Panc1 (cell line): ENCODE measurements at regions not wholly inside any gene's neighbourhood (a gene's known extent, or its start where the extent isn't known, plus 50 kb on each side); places are given as distances from the start of the nearest gene placed in this dataset.
"Not testable (repeated sequence)": the region's sequence is repeated elsewhere in the genome, so short reads cannot be mapped to it uniquely, and the experiment has no call there.

Experiments
- ATAC-seq: fragments of 200-7000 bp; cut with Tn5 transposase; 2 replicates; pipeline ENCODE4 v1.9.1; 2020; ENCODE audit warnings: mild to moderate bottlenecking, moderate library complexity
- BruUV-seq: library from RNA; stranded (reverse); fragments of 400-500 nt; replicated peaks from 2 replicates; lab custom pipeline; 2021; lab: Mats Ljungman, UMichigan
- CTCF ChIA-PET: fragments of 300-600 bp; sonication (Branson Sonifier 250); formaldehyde crosslinking; loops from one replicate; lab custom pipeline; 2022; ENCODE audit warnings: antibody characterized with exemption; lab: Charles Lee
- POLR2A ChIA-PET: fragments of 300-600 bp; sonication (Branson Sonifier 250); formaldehyde crosslinking; loops from one replicate; lab custom pipeline; 2022; ENCODE audit warnings: antibody characterized with exemption; lab: Charles Lee
- DNase-seq: peaks from one replicate; pipeline ENCODE4 v3.0.0-alpha.2; 2010; ENCODE audit warnings: low read depth, low spot score
- H3K27ac ChIP-seq: 2 replicates; pipeline ENCODE4 v1.5.1; 2011; ENCODE audit warnings: mild to moderate bottlenecking, low read length, inconsistent platforms
- H3K27me3 ChIP-seq: fragments of 200-500 bp; sonication (Bioruptor generic); 2 replicates; pipeline ENCODE4 v1.6.0; 2014; ENCODE audit warnings: low read length, inconsistent platforms; ENCODE audit not compliant: control insufficient read depth, insufficient read depth
- H3K36me3 ChIP-seq: fragments of 200-500 bp; sonication (Bioruptor generic); 2 replicates; pipeline ENCODE4 v1.5.1; 2014; ENCODE audit warnings: inconsistent platforms, mild to moderate bottlenecking, low read length, moderate library complexity; ENCODE audit not compliant: control insufficient read depth, insufficient read depth
- H3K4me1 ChIP-seq: 2 replicates; pipeline ENCODE4 v1.5.1; 2011; ENCODE audit warnings: inconsistent platforms, mild to moderate bottlenecking, low read length, moderate library complexity; ENCODE audit not compliant: control insufficient read depth, insufficient read depth
- H3K4me3 ChIP-seq, 2 experiments: 2 replicates each; pipeline ENCODE4 v1.5.1; 2011 to 2012; ENCODE audit warnings: low read depth in 2 of 2, low read length in 2 of 2, mild to moderate bottlenecking in 2 of 2, inconsistent platforms in 1 of 2, moderate library complexity in 1 of 2
- H3K9me3 ChIP-seq: fragments of 200-500 bp; sonication (Bioruptor generic); 2 replicates; pipeline ENCODE4 v1.5.1; 2014; ENCODE audit warnings: low read depth, mild to moderate bottlenecking, inconsistent platforms, low read length, moderate library complexity; ENCODE audit not compliant: control insufficient read depth, insufficient read depth
- POLR2AphosphoS5 ChIP-seq: IDR thresholded peaks from 2 replicates; pipeline ENCODE4 v1.6.1; 2012; ENCODE audit warnings: mild to moderate bottlenecking, low read depth, low read length, moderate library complexity
- SIN3A ChIP-seq: IDR thresholded peaks from 2 replicates; pipeline ENCODE4 v1.6.1; 2012; ENCODE audit warnings: low read depth, mild to moderate bottlenecking, low read length, moderate library complexity, borderline replicate concordance; ENCODE audit not compliant: insufficient read depth
- TCF7L2 ChIP-seq: IDR thresholded peaks from 2 replicates; pipeline ENCODE4 v1.6.1; 2011; ENCODE audit warnings: mild to moderate bottlenecking, low read depth, low read length, inconsistent platforms
- in situ Hi-C: cut with HindIII; loops from 2 replicates; pipeline ENCODE4 v1.10.0; 2016; ENCODE audit warnings: low sequenced_read_pairs, low pct_unique_long_range_greater_than_20kb
- intact Hi-C: fragments of 100-400 bp; cut with micrococcal nuclease; formaldehyde crosslinking; loops from one replicate; pipeline ENCODE4 v1.10.0; 2022; ENCODE audit not compliant: unreplicated experiment
- TF ChIP-seq, protein P1 (sequence below): fragments of 450-650 bp; IDR thresholded peaks from 2 replicates; pipeline ENCODE4 v1.5.1; 2017; ENCODE audit warnings: mild to moderate bottlenecking
- TF ChIP-seq, protein P2 (sequence below), 2 experiments: IDR thresholded peaks; 2 replicates each; pipeline ENCODE4 v1.6.1; 2011 to 2012; ENCODE audit warnings: low read depth in 2 of 2, control low read depth in 1 of 2, low read length in 1 of 2, mild to moderate bottlenecking in 1 of 2, moderate library complexity in 1 of 2; ENCODE audit not compliant: insufficient read depth in 1 of 2

DNA sequence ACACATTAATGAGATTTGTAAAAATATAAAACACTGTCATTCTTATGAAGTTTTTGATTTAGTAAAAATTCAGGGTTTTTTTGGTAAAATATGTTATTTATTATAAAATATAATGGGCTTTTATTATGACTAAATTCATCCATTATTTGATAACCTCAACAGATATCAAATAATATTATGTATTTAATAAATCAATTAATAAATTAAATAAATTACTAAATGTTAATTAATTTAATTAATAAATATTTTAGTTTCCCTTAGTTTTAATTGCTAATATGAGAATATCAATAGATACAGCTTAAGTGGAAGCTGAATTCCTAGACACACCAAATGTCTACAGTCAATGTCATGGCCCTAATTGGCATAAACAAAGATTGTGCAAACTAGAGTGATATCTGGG is 82.3 kb upstream of the DGKG start:
- Histone ChIP-seq H3K27me3 (peaks cover 28% of the 10 kb centered on the region), H3K4me3 (no peak overlapping the region), H3K9me3 (no peaks in the 10 kb centered on the region), H3K27ac (no peak overlapping the region), H3K36me3 (no peaks in the 10 kb centered on the region), H3K4me1 (no peaks in the 10 kb centered on the region)
- no peak for DNase-seq
- ATAC-seq = no peak
- intact Hi-C loops (no loop called here), in situ Hi-C loops (no loop called here)
- ChIA-PET POLR2A (no interaction called here), CTCF (no interaction called here)
- BruUV-seq = no TSS peak
- no peak for TF ChIP-seq TCF7L2
- TF ChIP-seq, protein P1, sequence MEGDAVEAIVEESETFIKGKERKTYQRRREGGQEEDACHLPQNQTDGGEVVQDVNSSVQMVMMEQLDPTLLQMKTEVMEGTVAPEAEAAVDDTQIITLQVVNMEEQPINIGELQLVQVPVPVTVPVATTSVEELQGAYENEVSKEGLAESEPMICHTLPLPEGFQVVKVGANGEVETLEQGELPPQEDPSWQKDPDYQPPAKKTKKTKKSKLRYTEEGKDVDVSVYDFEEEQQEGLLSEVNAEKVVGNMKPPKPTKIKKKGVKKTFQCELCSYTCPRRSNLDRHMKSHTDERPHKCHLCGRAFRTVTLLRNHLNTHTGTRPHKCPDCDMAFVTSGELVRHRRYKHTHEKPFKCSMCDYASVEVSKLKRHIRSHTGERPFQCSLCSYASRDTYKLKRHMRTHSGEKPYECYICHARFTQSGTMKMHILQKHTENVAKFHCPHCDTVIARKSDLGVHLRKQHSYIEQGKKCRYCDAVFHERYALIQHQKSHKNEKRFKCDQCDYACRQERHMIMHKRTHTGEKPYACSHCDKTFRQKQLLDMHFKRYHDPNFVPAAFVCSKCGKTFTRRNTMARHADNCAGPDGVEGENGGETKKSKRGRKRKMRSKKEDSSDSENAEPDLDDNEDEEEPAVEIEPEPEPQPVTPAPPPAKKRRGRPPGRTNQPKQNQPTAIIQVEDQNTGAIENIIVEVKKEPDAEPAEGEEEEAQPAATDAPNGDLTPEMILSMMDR = no peak
- TF ChIP-seq POLR2AphosphoS5 = no peak
- no peak for TF ChIP-seq SIN3A
- TF ChIP-seq, protein P2, sequence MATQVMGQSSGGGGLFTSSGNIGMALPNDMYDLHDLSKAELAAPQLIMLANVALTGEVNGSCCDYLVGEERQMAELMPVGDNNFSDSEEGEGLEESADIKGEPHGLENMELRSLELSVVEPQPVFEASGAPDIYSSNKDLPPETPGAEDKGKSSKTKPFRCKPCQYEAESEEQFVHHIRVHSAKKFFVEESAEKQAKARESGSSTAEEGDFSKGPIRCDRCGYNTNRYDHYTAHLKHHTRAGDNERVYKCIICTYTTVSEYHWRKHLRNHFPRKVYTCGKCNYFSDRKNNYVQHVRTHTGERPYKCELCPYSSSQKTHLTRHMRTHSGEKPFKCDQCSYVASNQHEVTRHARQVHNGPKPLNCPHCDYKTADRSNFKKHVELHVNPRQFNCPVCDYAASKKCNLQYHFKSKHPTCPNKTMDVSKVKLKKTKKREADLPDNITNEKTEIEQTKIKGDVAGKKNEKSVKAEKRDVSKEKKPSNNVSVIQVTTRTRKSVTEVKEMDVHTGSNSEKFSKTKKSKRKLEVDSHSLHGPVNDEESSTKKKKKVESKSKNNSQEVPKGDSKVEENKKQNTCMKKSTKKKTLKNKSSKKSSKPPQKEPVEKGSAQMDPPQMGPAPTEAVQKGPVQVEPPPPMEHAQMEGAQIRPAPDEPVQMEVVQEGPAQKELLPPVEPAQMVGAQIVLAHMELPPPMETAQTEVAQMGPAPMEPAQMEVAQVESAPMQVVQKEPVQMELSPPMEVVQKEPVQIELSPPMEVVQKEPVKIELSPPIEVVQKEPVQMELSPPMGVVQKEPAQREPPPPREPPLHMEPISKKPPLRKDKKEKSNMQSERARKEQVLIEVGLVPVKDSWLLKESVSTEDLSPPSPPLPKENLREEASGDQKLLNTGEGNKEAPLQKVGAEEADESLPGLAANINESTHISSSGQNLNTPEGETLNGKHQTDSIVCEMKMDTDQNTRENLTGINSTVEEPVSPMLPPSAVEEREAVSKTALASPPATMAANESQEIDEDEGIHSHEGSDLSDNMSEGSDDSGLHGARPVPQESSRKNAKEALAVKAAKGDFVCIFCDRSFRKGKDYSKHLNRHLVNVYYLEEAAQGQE (IDR thresholded peaks at IDR 0.05; ENCODE audit: insufficient read depth in 1 of 2, low read depth in 2 of 2, low read length in 1 of 2) = no peak

DNA sequence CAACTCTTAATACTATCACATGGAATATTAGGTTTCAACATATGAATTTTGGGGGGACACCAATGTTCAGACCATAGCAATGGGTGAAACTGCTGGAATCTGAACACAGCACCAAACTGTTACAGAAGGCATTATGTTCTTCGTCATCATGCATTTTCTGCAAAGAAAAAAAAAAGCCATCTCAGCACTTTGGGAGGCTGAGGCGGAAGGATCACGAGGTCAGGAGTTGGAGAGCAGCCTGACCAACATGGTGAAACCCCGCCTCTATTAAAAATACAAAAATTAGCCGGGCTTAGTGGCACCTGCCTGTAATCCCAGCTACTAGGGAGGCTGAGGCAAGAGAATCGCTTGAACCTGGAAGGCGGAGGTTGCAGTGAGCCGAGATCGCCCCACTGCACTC is 80.9 kb upstream of the DGKG start:
- H3K4me1 ChIP-seq, H3K27ac ChIP-seq, ATAC-seq, in situ Hi-C loops, H3K4me3 ChIP-seq, DNase-seq, POLR2A ChIA-PET, H3K36me3 ChIP-seq, intact Hi-C loops, H3K9me3 ChIP-seq, BruUV-seq: not testable (repeated sequence)
- CTCF ChIA-PET = interaction anchor here (0.6 kb wide), 1 partner anchor 93 kb away, joined by 4 read pairs; no protein-coding TSS in a partner anchor
- peaks cover 20% of the 10 kb centered on the region for H3K27me3 ChIP-seq

DNA sequence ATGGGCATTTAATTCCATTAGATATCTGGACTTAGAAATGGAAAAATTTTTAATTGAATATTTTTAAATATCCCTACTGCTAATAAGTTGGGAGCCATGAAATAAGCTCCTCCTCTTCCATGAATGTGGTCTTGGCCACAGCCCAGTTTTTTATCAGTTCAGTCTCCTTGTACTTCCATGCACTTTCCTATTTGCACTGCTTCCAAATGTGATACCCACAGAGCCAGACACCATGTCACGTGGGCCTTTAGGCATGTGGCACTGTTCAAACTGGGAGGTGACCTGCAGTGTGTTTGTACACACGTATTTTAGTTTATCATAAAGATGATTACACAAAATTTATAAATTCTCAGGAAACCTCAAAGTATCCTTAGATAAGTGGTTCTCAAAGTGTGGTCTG is 80.1 kb upstream of the DGKG start:
- intact Hi-C loops = no loop called here
- ATAC-seq = no peak
- peaks cover 17% of the 10 kb centered on the region for H3K27me3 ChIP-seq
- H3K4me1 ChIP-seq = no peaks in the 10 kb centered on the region
- POLR2A ChIA-PET = no interaction called here
- H3K4me3 ChIP-seq = no peak overlapping the region
- TF ChIP-seq POLR2AphosphoS5 = no peak
- TF ChIP-seq, protein P1 = no peak; the same call in 1 of the 2 replicates
- no peak for TF ChIP-seq TCF7L2
- TF ChIP-seq, protein P2 (IDR thresholded peaks at IDR 0.05; ENCODE audit: insufficient read depth in 1 of 2, low read depth in 2 of 2, low read length in 1 of 2) = no peak
- TF ChIP-seq SIN3A = no peak
- no peak overlapping the region for H3K27ac ChIP-seq
- DNase-seq = no peak
- BruUV-seq = no TSS peak
- CTCF ChIA-PET = interaction anchor here (0.6 kb wide), 1 partner anchor 94 kb away, joined by 4 read pairs; no protein-coding TSS in a partner anchor
- H3K36me3 ChIP-seq = no peaks in the 10 kb centered on the region
- in situ Hi-C loops = no loop called here
- H3K9me3 ChIP-seq = no peaks in the 10 kb centered on the region
